ENCODE measurements at regions not wholly inside any gene's neighbourhood (a gene's known extent, or its start where the extent isn't known, plus 50 kb on each side); places are given as distances from the start of the nearest gene placed in this dataset.

GRCh38 chr11:111047374-111047773 lies 198.2 kb upstream of the POU2AF2 start:
- Histone ChIP-seq H3K9ac (ENCODE audit: low read depth in 1 of 2, low read length in 2 of 2) (no peak overlapping the region), H3K36me3 (ENCODE audit: control insufficient read depth in 4 of 4, insufficient read depth in 3 of 4, low read depth in 1 of 4, low read length in 3 of 4) (no peaks in the 10 kb centered on the region), H3K9me3 (ENCODE audit: control insufficient read depth in 4 of 4, low read length in 3 of 4) (no peaks in the 10 kb centered on the region), H3K4me1 (ENCODE audit: control insufficient read depth in 4 of 4, insufficient read depth in 4 of 4, low read length in 3 of 4) (no peaks in the 10 kb centered on the region), H3K27me3 (ENCODE audit: control insufficient read depth in 4 of 4, insufficient read depth in 4 of 4, low read length in 3 of 4) (no peaks in the 10 kb centered on the region), H3K27ac (ENCODE audit: low read depth in 1 of 2, low read length in 2 of 2) (no peak overlapping the region), H3K4me3 (ENCODE audit: low read depth in 1 of 3, low read length in 3 of 3) (no peak overlapping the region)
- WGBS, result 88% methylated on average over 7 of the region's 7 CpGs
- DNase-seq (ENCODE audit: low spot score), result no peak
- no peak for TF ChIP-seq CTCF (IDR thresholded peaks at IDR 0.05; ENCODE audit: low read depth, low read length, missing input control)
- TF ChIP-seq NR2F2 (IDR thresholded peaks at IDR 0.05), result no peak
- no peak for TF ChIP-seq GABPA (IDR thresholded peaks at IDR 0.05 in 1 of 2, conservative IDR thresholded peaks at IDR 0.05 in 1 of 2)
- TF ChIP-seq JUND (IDR thresholded peaks at IDR 0.05), result no peak
- no peak for TF ChIP-seq EGR1 (IDR thresholded peaks at IDR 0.05; ENCODE audit: low read depth in 2 of 2)
- TF ChIP-seq RXRA (IDR thresholded peaks at IDR 0.05), result no peak

DNA sequence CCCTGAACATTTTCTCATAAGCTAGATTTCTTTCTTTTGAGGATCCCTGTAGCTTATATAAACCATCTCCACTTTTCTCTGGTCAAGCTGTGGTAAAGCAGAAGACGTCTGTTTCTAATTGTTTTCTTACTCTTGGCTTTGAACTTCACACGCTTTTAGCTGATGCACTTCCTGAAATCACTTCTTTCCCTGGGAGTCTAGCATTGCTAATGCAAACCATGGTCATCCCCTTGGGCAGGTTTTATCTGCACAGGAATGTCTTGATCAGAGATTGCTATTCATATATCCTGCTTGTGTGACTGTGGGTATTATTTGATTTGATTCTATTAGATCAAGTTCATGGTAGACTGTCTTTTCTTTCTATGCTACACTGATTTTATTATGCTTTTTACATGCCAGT lies 199.2 kb upstream of the POU2AF2 start:
- WGBS, result 72% methylated on average over 2 of the region's 2 CpGs
- H3K27ac ChIP-seq (ENCODE audit: low read depth in 1 of 2, low read length in 2 of 2), result no peak overlapping the region
- H3K4me3 ChIP-seq (ENCODE audit: low read depth in 1 of 3, low read length in 3 of 3), result no peak overlapping the region
- H3K27me3 ChIP-seq (ENCODE audit: control insufficient read depth in 4 of 4, insufficient read depth in 4 of 4, low read length in 3 of 4), result no peaks in the 10 kb centered on the region
- no peaks in the 10 kb centered on the region for H3K36me3 ChIP-seq (ENCODE audit: control insufficient read depth in 4 of 4, insufficient read depth in 3 of 4, low read depth in 1 of 4, low read length in 3 of 4)
- DNase-seq (ENCODE audit: low spot score), result no peak
- H3K4me1 ChIP-seq (ENCODE audit: control insufficient read depth in 4 of 4, insufficient read depth in 4 of 4, low read length in 3 of 4), result no peaks in the 10 kb centered on the region
- no peaks in the 10 kb centered on the region for H3K9me3 ChIP-seq (ENCODE audit: control insufficient read depth in 4 of 4, low read length in 3 of 4)
- no peak overlapping the region for H3K9ac ChIP-seq (ENCODE audit: low read depth in 1 of 2, low read length in 2 of 2)
- TF ChIP-seq SP1 (IDR thresholded peaks at IDR 0.05), result no peak

- WGBS, result 99% methylated on average over 1 of the region's 1 CpG
- TF ChIP-seq SP1 (IDR thresholded peaks at IDR 0.05), result no peak
- TF ChIP-seq RAD21 (IDR thresholded peaks at IDR 0.05), result no peak
- TF ChIP-seq CTCF (IDR thresholded peaks at IDR 0.05; ENCODE audit: low read depth, low read length, missing input control), result no peak
- no peak for TF ChIP-seq ATF3 (IDR thresholded peaks at IDR 0.05)
- TF ChIP-seq HNF4G (IDR thresholded peaks at IDR 0.05), result no peak
- no peak for TF ChIP-seq NR2F2 (IDR thresholded peaks at IDR 0.05)
- no peak for TF ChIP-seq FOXA2 (IDR thresholded peaks at IDR 0.05)
- no peak for TF ChIP-seq GABPA (IDR thresholded peaks at IDR 0.05 in 1 of 2, conservative IDR thresholded peaks at IDR 0.05 in 1 of 2)
- no peak for TF ChIP-seq HNF4A (conservative IDR thresholded peaks at IDR 0.05)
- TF ChIP-seq RXRA (IDR thresholded peaks at IDR 0.05), result no peak
- TF ChIP-seq, protein P1, sequence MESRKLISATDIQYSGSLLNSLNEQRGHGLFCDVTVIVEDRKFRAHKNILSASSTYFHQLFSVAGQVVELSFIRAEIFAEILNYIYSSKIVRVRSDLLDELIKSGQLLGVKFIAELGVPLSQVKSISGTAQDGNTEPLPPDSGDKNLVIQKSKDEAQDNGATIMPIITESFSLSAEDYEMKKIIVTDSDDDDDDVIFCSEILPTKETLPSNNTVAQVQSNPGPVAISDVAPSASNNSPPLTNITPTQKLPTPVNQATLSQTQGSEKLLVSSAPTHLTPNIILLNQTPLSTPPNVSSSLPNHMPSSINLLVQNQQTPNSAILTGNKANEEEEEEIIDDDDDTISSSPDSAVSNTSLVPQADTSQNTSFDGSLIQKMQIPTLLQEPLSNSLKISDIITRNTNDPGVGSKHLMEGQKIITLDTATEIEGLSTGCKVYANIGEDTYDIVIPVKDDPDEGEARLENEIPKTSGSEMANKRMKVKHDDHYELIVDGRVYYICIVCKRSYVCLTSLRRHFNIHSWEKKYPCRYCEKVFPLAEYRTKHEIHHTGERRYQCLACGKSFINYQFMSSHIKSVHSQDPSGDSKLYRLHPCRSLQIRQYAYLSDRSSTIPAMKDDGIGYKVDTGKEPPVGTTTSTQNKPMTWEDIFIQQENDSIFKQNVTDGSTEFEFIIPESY (IDR thresholded peaks at IDR 0.05), result no peak
- no peak for TF ChIP-seq JUND (IDR thresholded peaks at IDR 0.05)
- no peak for TF ChIP-seq FOXA1 (IDR thresholded peaks at IDR 0.05)
- TF ChIP-seq REST (IDR thresholded peaks at IDR 0.05), result no peak
- no peak for TF ChIP-seq TAF1 (conservative IDR thresholded peaks at IDR 0.05)
- no peak for TF ChIP-seq EGR1 (IDR thresholded peaks at IDR 0.05; ENCODE audit: low read depth in 2 of 2)
- no peak for TF ChIP-seq MAX (IDR thresholded peaks at IDR 0.05)
- no peak for TF ChIP-seq YY1 (IDR thresholded peaks at IDR 0.05)
These were observed 199.7 kb upstream of the POU2AF2 start for GRCh38 chr11:111045874-111046273.

More at GRCh38 chr11:111045874-111046273, 199.7 kb upstream of the POU2AF2 start:
- Histone ChIP-seq H3K27me3 (ENCODE audit: control insufficient read depth in 4 of 4, insufficient read depth in 4 of 4, low read length in 3 of 4) (no peaks in the 10 kb centered on the region), H3K9ac (ENCODE audit: low read depth in 1 of 2, low read length in 2 of 2) (no peak overlapping the region), H3K4me3 (ENCODE audit: low read depth in 1 of 3, low read length in 3 of 3) (no peak overlapping the region), H3K27ac (ENCODE audit: low read depth in 1 of 2, low read length in 2 of 2) (no peak overlapping the region), H3K9me3 (ENCODE audit: control insufficient read depth in 4 of 4, low read length in 3 of 4) (no peaks in the 10 kb centered on the region), H3K4me1 (ENCODE audit: control insufficient read depth in 4 of 4, insufficient read depth in 4 of 4, low read length in 3 of 4) (no peaks in the 10 kb centered on the region), H3K36me3 (ENCODE audit: control insufficient read depth in 4 of 4, insufficient read depth in 3 of 4, low read depth in 1 of 4, low read length in 3 of 4) (no peaks in the 10 kb centered on the region)
- no peak for DNase-seq (ENCODE audit: low spot score)
